ENCODE measurements at regions not wholly inside any gene's neighbourhood (a gene's known extent, or its start where the extent isn't known, plus 50 kb on each side); places are given as distances from the start of the nearest gene placed in this dataset.

DNA sequence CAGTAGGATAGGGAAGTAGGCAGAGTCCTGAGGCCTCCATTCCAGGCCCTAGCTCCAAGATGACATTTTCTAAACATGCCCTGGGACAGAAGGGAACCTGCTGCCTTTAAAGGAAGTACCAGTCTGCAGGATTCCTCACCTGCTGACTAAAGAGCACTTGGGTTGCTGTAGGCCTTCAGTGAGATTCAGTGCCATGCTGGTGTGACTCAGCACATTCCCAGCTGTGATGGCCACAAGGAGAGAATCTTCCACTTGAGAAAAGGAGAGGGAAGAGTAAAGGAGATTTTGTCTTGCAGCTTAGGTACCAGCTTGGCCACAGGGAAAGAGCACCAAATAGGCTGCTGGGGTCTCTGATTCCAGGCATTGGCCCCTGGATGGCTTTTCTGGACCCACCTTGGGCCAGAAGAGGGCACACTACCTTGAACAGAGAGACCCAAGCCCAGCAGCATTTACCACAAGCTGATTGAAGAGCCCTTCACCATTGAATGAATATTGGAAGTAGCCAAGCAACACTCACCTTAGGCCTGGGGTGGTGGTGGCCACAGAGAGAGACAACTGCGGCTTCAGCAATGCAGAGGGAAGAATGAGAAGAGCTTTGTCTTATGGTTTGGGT, 498.3 kb downstream of the KCNH5 start:
- WGBS, 2 experiments (ENCODE audit: extremely low coverage in 2 of 2, insufficient read length in 1 of 2), result no CpG with 5 or more reads among the region's 1 CpG

More for the DNA sequence above, 498.3 kb downstream of the KCNH5 start:
- no peak overlapping the region for H2AK5ac ChIP-seq (ENCODE audit: low read depth, low read length)
- H2BK15ac ChIP-seq (ENCODE audit: low read depth, low read length), result no peak overlapping the region
- H3K27me3 ChIP-seq (ENCODE audit: control insufficient read depth, insufficient read depth, low read length), result no peaks in the 10 kb centered on the region
- no peak overlapping the region for H3K56ac ChIP-seq (ENCODE audit: extremely low read depth, insufficient read depth, low read length)
- no peaks in the 10 kb centered on the region for H3K79me1 ChIP-seq (ENCODE audit: low read depth in 1 of 2, low read length in 2 of 2)
- H3K9me3 ChIP-seq (ENCODE audit: control insufficient read depth, insufficient read depth, low read length), result peaks cover 8% of the 10 kb centered on the region
- H3K4me3 ChIP-seq (ENCODE audit: insufficient read depth, low read depth, low read length), result no peak overlapping the region
- DNase-seq (peak; percentile 5), ATAC-seq (ENCODE audit: low read depth) (no peak)
- intact Hi-C loops (cut with micrococcal nuclease), result no loop called here
- H3K27ac ChIP-seq (ENCODE audit: insufficient read depth, low read length), result no peak overlapping the region
- H4K20me1 ChIP-seq (ENCODE audit: insufficient read depth, low read length), result no peaks in the 10 kb centered on the region
- ChIA-PET CTCF (no interaction called here), POLR2A (ENCODE audit: unreplicated experiment) (no interaction called here)
- H3K18ac ChIP-seq (ENCODE audit: low read depth, low read length), result no peak overlapping the region; the same call in 1 of the 2 replicates
- H3K4me2 ChIP-seq (ENCODE audit: low read depth, low read length), result no peak overlapping the region
- no peaks in the 10 kb centered on the region for H3K36me3 ChIP-seq (ENCODE audit: control insufficient read depth, insufficient read depth, low read length)
- no peak overlapping the region for H2AK9ac ChIP-seq (replicated peaks; ENCODE audit: low read depth, low read length, poor library complexity)
- in situ Hi-C loops (cut with MboI; ENCODE audit: low sequenced_read_pairs), result no loop called here
- peak overlapping the region; percentile 43 for H2AFZ ChIP-seq (replicated peaks; ENCODE audit: low read length, poor library complexity)
- TF ChIP-seq NFE2L2 (IDR thresholded peaks at IDR 0.05; ENCODE audit: low read depth, low read length) (peak; percentile 67), CHD1 (IDR thresholded peaks at IDR 0.05; ENCODE audit: low read depth, low read length) (no peak)
- H3K9ac ChIP-seq (ENCODE audit: low read depth, low read length), result no peak overlapping the region
- no peak overlapping the region for H2BK20ac ChIP-seq (ENCODE audit: low read depth, low read length)
- no peaks in the 10 kb centered on the region for H3K9me1 ChIP-seq (ENCODE audit: insufficient read depth, low read length)
- no peak overlapping the region for H3K23ac ChIP-seq (ENCODE audit: low read depth, low read length)
- BruUV-seq (replicated peaks), result no TSS peak
- no peak overlapping the region for H3K4ac ChIP-seq (ENCODE audit: low read depth, low read length)
- H3K4me1 ChIP-seq (ENCODE audit: control insufficient read depth, insufficient read depth, low read length), result no peaks in the 10 kb centered on the region
- H2BK5ac ChIP-seq (ENCODE audit: low read depth, low read length, poor library complexity, severe bottlenecking), result no peak overlapping the region
- H4K8ac ChIP-seq (ENCODE audit: low read depth in 2 of 2, low read length in 2 of 2), result no peak overlapping the region
- H4K5ac ChIP-seq (ENCODE audit: low read depth, low read length), result no peak overlapping the region
- dilution Hi-C loops (cut with HindIII; ENCODE audit: low sequenced_read_pairs, unreplicated experiment), result no loop called here
- H4K91ac ChIP-seq (ENCODE audit: insufficient read depth, low read depth, low read length), result no peak overlapping the region; the same call in 1 of the 2 replicates
- no peak overlapping the region for H3K14ac ChIP-seq (replicated peaks; ENCODE audit: low read depth, low read length)
- no peak overlapping the region for H2BK120ac ChIP-seq (ENCODE audit: low read depth, low read length)

Data from IMR-90 (cell line).